ENCODE measurements at regions not wholly inside any gene's neighbourhood (a gene's known extent, or its start where the extent isn't known, plus 50 kb on each side); places are given as distances from the start of the nearest gene placed in this dataset.

DNA sequence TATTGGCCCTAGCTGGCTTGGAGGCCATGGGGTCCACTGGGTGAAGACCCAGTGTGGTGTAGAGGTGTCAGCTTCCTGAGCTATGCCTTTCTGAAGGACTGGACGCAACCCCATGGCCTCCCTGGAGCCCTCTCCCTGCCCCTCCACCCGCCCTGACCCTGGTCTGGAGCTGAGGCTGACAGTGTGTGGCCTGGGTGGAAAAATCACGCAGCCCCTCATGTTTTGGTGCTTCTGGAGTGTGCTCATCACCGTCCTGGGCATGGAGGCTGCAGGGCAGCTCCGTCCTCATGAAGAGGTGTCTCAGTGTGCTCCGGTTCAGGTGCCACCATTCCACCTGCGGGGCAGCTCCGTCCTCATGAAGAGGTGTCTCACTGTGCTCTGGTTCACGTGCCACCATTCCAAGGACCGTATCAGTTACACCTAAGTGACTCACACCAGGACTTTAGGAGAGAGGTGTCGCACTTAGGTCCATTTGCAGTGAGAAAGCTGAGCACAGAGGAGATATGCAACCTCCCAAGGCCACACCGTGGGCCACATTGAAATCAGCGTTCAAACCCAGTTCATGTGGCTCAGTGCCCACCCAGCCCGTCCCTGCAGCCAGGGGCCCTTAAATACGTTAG, 214.3 kb upstream of the IRX1 start:
- no peak for DNase-seq (ENCODE audit: low spot score in 2 of 2)
- Histone ChIP-seq H3K27ac (no peak overlapping the region), H3K36me3 (no peaks in the 10 kb centered on the region), H3K4me1 (no peaks in the 10 kb centered on the region), H3K9me3 (no peaks in the 10 kb centered on the region), H3K27me3 (no peaks in the 10 kb centered on the region), H3K4me3 (no peak overlapping the region)
- intact Hi-C loops (cut with DNase I) = no loop called here
- TF ChIP-seq, protein P1, sequence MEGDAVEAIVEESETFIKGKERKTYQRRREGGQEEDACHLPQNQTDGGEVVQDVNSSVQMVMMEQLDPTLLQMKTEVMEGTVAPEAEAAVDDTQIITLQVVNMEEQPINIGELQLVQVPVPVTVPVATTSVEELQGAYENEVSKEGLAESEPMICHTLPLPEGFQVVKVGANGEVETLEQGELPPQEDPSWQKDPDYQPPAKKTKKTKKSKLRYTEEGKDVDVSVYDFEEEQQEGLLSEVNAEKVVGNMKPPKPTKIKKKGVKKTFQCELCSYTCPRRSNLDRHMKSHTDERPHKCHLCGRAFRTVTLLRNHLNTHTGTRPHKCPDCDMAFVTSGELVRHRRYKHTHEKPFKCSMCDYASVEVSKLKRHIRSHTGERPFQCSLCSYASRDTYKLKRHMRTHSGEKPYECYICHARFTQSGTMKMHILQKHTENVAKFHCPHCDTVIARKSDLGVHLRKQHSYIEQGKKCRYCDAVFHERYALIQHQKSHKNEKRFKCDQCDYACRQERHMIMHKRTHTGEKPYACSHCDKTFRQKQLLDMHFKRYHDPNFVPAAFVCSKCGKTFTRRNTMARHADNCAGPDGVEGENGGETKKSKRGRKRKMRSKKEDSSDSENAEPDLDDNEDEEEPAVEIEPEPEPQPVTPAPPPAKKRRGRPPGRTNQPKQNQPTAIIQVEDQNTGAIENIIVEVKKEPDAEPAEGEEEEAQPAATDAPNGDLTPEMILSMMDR (IDR thresholded peaks at IDR 0.05) = no peak

DNA sequence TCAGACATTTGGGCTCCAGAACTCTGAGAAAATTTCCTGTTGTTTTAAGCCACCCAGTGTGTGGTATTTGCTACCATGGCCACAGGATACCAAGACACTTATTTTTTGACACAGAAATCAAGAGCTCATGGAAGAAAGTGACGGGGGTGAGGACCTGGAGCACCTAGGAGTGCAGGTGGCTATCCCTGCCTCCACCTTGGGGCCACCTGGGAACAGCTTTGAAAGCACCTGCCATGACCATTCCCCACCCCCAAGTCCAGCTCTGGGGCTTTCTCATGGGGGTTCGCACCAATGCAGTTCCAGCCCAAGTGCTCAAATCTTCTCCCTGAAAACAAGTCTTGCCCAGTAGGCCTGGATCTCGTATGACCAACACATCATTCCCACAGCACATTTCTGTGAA, 214.9 kb upstream of the IRX1 start:
- no peaks in the 10 kb centered on the region for H3K36me3 ChIP-seq
- no peaks in the 10 kb centered on the region for H3K4me1 ChIP-seq
- H3K4me3 ChIP-seq = no peak overlapping the region
- H3K27me3 ChIP-seq = no peaks in the 10 kb centered on the region
- no peak for DNase-seq (ENCODE audit: low spot score in 2 of 2)
- intact Hi-C loops (cut with DNase I) = no loop called here
- no peak overlapping the region for H3K27ac ChIP-seq
- TF ChIP-seq, protein P1 (IDR thresholded peaks at IDR 0.05) = no peak
- H3K9me3 ChIP-seq = no peaks in the 10 kb centered on the region

DNA sequence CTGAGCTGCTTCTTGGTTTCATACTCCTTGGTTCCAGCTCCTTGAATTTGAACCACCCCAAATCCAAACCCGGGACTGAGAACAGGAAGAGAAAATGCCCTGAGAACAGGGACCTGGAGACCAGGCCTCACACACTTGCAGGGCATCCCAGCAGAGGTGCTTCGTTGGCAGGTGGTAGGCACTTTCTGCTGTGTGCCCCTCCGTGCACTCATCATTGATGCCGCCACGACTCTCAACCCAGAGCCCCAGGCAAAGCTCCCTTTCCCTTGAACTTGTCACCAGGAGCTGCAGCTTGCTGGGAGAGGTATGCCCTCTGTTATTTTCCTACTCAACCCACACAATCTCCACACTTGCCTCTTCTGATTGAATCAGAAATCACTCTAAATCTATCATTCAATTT, 217.8 kb upstream of the IRX1 start:
- DNase-seq (ENCODE audit: low spot score in 2 of 2) = peak in 1 of 2 donors; percentile 34
- Histone ChIP-seq H3K27ac (no peak overlapping the region), H3K4me1 (no peaks in the 10 kb centered on the region), H3K4me3 (no peak overlapping the region), H3K36me3 (no peaks in the 10 kb centered on the region), H3K27me3 (no peaks in the 10 kb centered on the region), H3K9me3 (peaks cover under 1 to 7% of the 10 kb centered on the region in 2 donors)
- TF ChIP-seq, protein P1 (IDR thresholded peaks at IDR 0.05) = no peak
- intact Hi-C loops (cut with DNase I) = no loop called here

DNA sequence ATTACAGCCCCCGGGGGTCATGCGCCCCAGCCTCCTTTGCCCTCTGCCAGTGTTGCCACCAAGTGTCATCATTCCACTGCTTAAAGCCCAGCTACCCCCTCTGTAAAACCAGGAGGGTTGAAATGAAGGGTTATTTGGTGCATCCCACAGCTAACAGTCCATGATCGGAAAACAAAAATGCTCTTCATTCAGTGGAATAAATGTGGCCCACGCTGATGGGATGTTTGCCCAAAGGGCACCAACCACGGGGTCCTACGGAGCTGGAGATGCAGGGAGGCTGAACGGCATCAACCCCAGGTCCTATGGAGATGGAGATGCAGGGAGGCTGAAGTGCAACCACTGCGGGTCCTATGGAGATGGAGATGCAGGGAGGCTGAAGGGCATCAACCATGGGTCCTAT, 218.5 kb upstream of the IRX1 start:
- no peaks in the 10 kb centered on the region for H3K27me3 ChIP-seq
- no peak overlapping the region for H3K27ac ChIP-seq
- H3K9me3 ChIP-seq = peaks cover 7 to 14% of the 10 kb centered on the region in 2 donors
- intact Hi-C loops (cut with DNase I) = no loop called here
- H3K4me3 ChIP-seq = no peak overlapping the region
- TF ChIP-seq, protein P1 (IDR thresholded peaks at IDR 0.05) = no peak
- no peaks in the 10 kb centered on the region for H3K4me1 ChIP-seq
- no peaks in the 10 kb centered on the region for H3K36me3 ChIP-seq
- peak in 1 of 2 donors; percentile 37 for DNase-seq (ENCODE audit: low spot score in 2 of 2)

DNA sequence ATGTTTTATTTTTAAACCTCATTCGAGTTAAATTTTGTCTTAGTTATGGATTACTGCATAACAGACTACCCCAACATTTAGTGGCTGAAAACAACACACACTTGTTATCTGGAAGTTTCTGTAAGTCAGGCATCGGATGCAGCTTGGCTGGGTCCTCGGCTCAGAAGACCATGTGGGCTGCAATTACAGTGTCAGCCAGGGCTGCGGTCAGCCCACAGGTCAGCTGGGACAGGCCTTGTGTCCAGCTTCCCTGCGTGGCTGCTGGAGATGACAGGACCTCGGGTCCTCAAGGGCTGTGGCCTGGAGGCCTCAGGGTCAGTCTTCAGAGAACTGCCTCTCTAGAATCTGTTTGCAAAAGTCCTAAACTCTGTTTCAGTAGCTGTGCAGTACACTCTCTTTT, 219.0 kb upstream of the IRX1 start:
- Histone ChIP-seq H3K27me3 (no peaks in the 10 kb centered on the region), H3K36me3 (no peaks in the 10 kb centered on the region), H3K4me3 (no peak overlapping the region), H3K27ac (no peak overlapping the region), H3K9me3 (peaks cover 7 to 19% of the 10 kb centered on the region in 2 donors), H3K4me1 (no peaks in the 10 kb centered on the region)
- peak in 1 of 2 donors; percentile 13 for DNase-seq (ENCODE audit: low spot score in 2 of 2)
- TF ChIP-seq, protein P1 (IDR thresholded peaks at IDR 0.05) = no peak
- intact Hi-C loops (cut with DNase I) = no loop called here

All from ascending aorta (tissue), 2 donors.